OCI-M2 (cell line): ENCODE measurements at regions not wholly inside any gene's neighbourhood (a gene's known extent, or its start where the extent isn't known, plus 50 kb on each side); places are given as distances from the start of the nearest gene placed in this dataset.

ENCODE experiments used
- DNase-seq: peaks from one replicate; lab custom pipeline; 2025; ENCODE audit not compliant: unreplicated experiment; lab: John Stamatoyannopoulos, UW

DNA sequence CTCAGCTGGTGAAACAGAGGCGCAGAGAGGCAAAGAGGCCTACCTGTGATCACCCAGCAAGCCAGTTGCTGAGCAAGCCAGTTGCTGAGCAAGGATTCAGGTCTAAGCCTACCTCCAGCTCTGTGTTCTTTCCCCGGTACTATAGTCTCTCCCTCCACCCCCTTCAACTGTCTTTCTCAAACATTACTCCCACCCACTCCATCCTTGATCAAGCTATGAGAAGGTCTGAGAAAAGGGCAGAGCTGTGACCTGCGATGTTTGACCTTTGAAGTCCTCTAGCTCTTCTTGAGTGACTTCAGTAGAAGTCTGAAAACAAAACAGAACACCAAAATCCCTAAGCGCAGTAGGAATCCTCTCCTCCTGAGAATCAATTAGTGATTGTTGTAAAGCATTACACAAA is 665.2 kb upstream of the ID2 start:
- no peak for DNase-seq

GRCh38 chr2:8018956-8019355 is 662.9 kb upstream of the ID2 start:
- no peak for DNase-seq

DNA sequence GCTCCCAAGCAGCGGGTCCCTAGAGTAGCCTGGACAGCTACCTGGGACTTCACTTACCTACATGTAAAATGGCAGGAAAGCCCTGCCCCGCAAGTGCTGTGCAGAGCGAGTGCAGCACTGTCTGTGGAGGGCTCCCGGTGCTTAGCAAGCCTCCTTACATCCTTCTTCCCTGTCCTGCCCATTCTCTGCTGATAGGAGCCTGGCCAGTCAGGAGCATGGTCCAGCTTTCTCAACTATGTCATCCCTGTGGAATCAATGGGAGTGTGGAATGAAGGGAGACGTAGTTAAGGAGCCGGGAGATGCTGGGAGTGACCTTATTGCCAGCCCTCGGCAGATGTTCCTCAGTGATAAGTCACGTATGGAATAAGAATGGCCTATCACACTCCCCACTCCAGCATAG is 661.9 kb upstream of the ID2 start:
- DNase-seq = no peak

GRCh38 chr2:8021921-8022320 is 659.9 kb upstream of the ID2 start:
- no peak for DNase-seq

DNA sequence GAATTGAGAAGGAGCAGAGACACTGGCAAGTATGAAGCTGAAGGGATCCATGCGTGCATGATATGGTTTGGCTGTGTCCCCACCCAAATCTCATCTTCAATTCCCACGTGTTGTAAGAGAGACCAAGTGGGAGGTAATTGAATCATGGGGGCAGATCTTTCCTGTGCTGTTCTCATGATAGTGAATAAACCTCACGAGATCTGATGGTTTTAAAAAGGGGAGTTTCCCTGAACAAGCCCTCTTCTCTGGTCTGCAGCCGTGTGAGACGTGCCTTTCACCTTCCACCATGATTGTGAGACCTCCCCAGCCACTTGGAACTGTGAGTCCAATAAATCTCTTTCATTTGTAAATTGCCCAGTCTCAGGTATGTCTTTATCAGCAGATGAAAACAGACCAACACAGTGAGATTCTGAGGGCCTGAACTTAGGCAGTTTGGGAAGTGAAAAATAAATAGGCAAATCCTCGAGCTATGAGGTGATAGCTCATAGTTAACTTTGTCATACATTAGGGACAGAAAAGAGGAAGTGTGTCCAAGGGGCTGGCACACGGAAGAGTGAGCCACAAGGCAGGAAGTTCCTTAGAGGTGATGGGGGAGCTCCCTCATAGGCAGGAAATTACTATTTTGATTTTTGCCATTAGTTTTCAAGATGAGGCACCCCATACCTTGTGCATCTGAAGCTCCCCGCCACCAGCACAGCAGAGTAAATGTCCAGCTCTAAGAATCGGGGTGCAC is 658.8 kb upstream of the ID2 start:
- no peak for DNase-seq

DNA sequence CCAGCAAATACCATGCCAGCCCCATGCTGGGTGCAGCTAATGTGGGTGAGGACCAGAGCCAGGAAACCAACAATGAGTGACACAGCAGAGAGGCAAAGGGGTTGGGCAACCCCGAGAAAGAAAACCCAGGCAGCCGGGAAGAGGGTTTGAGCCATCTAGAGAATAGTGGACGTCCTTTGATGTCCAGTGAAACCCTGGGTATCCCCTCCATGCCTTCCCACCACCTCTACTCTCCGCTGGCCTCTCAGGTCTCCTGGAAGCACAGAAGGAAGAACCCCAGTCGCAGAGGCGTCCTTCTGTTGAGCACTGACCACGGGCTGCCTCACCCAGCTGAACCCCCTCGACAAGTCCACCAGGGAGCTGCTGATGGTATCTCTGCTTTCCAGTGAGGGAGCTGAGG is 657.4 kb upstream of the ID2 start:
- no peak for DNase-seq

- DNase-seq = no peak
Measured at GRCh38 chr2:8026381-8026780, 655.5 kb upstream of the ID2 start.

- no peak for DNase-seq
Measured at GRCh38 chr2:8027387-8027786, 654.5 kb upstream of the ID2 start.

- DNase-seq = no peak
Measured at GRCh38 chr2:8028036-8028435, 653.8 kb upstream of the ID2 start.

DNA sequence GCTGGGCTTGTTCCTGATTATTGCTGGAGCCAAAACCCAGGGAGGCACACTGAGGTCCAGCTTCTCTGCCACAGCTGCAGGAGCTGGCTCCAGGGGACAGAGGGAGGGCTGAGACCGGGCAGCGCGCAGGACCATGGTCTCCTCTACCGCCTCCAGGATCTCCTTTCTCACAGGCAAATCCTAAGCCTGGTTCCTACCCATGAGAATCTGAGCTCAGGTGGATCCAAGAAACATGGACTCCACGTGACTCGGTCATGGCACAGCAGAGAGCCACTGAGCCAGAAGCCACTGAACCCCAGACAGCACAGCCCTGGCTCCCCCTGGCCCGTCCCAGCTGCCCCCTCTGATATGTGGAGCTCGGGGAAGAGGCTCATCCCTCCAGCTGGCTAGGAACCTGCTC is 653.4 kb upstream of the ID2 start:
- DNase-seq = no peak

DNA sequence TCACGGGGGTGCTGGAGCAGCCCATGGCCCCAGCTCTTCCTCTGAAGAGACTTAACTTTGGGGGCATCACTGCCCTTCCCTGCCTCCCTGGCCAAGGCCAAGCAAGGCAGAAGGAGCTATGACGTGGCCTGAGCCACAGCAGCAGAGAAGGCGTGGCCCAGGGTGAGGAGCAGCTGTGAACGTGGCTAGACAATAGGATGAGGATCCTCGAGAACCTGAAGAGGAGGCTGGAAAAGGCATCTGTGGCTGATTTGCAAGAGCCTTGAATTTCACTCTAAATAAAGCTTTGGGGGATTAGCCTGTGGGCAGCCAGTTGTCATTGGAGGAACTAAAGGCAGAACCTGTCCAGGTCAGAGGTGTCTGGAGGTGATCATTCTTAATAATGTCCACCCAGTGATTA is 652.9 kb upstream of the ID2 start:
- no peak for DNase-seq

GRCh38 chr2:8030573-8031303 is 651.1 kb upstream of the ID2 start:
- DNase-seq = no peak

DNA sequence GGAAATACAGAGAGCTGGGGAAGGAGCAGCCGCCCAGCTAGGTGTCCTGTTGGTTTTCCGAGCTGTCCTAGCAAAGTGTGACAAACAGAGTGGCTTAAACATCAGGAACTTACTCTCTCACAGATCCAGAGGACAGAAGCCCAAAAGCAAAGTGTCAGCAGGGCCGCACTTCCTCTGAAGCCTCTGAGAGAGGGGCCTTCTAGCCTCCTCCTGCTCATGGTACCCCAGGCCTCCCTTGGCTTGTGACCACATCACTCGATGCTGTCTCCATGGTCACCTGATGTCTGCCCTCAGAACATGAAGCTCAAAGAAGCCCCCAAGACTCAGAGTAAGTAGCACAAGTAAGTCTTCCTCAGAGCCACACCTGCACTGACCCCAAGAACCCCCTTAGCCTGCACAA is 650.5 kb upstream of the ID2 start:
- DNase-seq = no peak

GRCh38 chr2:8033546-8034096 is 648.2 kb upstream of the ID2 start:
- no peak for DNase-seq

DNA sequence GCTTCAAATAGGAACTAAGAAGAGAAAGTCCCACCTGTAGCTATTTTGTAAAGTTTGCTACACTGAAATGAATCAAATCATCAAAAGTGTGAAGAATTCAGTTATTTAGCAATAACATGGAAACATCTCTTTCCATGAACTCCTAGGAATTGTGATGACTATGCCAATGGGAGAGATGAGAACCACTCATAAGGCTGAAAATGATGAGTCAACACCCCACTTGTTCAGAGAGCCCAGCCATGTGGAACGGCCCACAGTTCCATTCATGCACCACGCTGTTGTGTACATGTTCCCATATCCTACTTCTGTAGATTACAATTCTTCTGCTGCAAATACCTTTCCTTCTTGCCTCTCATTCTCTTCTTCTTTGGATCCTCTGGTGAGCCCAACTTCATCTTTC is 645.5 kb upstream of the ID2 start:
- no peak for DNase-seq

DNA sequence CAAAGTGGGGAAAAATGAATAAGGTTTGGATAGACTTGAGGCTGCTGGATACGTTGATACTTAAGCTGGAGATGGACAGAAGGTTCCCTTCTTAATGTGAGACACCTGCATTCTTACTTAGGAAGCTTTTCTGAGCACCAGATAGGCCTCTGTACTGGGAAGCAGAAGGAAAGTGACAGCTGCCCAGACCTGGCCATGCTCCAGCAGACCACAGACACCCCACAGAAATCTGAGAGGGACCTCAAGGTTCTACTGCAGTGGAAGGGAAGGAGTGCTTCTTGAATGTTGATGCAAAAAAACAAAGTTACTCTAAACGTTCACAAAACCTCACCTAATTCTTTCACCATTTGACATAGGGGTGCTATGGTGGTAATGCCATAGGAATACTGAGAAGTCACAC is 642.1 kb upstream of the ID2 start:
- DNase-seq = no peak

GRCh38 chr2:8043295-8043694 is 638.6 kb upstream of the ID2 start:
- DNase-seq = no peak

GRCh38 chr2:8044046-8044594 is 637.7 kb upstream of the ID2 start:
- no peak for DNase-seq

- DNase-seq = no peak
Measured at GRCh38 chr2:8045081-8045614, 636.7 kb upstream of the ID2 start.

- DNase-seq = no peak
Measured at GRCh38 chr2:8046849-8047248, 635.0 kb upstream of the ID2 start.

GRCh38 chr2:8049176-8049575 is 632.7 kb upstream of the ID2 start:
- no peak for DNase-seq
